Stomach (tissue), 8 donors: ENCODE measurements at regions not wholly inside any gene's neighbourhood (a gene's known extent, or its start where the extent isn't known, plus 50 kb on each side); places are given as distances from the start of the nearest gene placed in this dataset.

Source experiments
- DNase-seq, 2 donors: peaks; one replicate each; pipeline versions ENCODE4 v3.0.0 to v3.0.0-alpha.2; 2013 to 2019
- H3K27ac ChIP-seq, 5 donors: fragments of 200-600 bp in 4 of 5; sonication (generic) in 4 of 5; one replicate each; pipeline ENCODE4 v1.5.1; 2013 to 2019; ENCODE audit warnings: mild to moderate bottlenecking in 1 of 5, moderate library complexity in 1 of 5
- H3K27me3 ChIP-seq, 3 donors: fragments of 200-600 bp; sonication (generic); one replicate each; pipeline ENCODE4 v1.5.1; 2017 to 2019; ENCODE audit warnings: mixed run types in 1 of 3
- H3K36me3 ChIP-seq, 4 donors: fragments of 200-600 bp; sonication (generic); 1 replicate in 3 of 4; 2 replicates in 1 of 4; pipeline ENCODE4 v1.5.1; 2016 to 2019
- H3K4me1 ChIP-seq, 4 donors: fragments of 200-600 bp; sonication (generic); one replicate each; pipeline ENCODE4 v1.5.1; 2016 to 2019
- H3K4me3 ChIP-seq, 4 donors: fragments of 200-600 bp; sonication (generic) in 3 of 4; one replicate each; pipeline ENCODE4 v1.5.1; 2016 to 2019; ENCODE audit warnings: mild to moderate bottlenecking in 1 of 4
- H3K9me3 ChIP-seq, 4 donors: fragments of 200-600 bp; sonication (generic); one replicate each; pipeline ENCODE4 v1.5.1; 2016 to 2019
- EP300 ChIP-seq: sonication (generic); formaldehyde crosslinking; IDR thresholded peaks from one replicate; pipeline ENCODE4 v1.6.1; 2017; ENCODE audit warnings: antibody characterized with exemption
- POLR2A ChIP-seq, 4 donors: fragments of 450-650 bp; IDR thresholded peaks; one replicate each; pipeline ENCODE4 v1.6.1; 2016; ENCODE audit warnings: antibody characterized with exemption in 4 of 4, control low read depth in 2 of 4, mild to moderate bottlenecking in 1 of 4, moderate library complexity in 1 of 4
- POLR2AphosphoS5 ChIP-seq, 3 donors: sonication (generic); formaldehyde crosslinking; IDR thresholded peaks; one replicate each; pipeline ENCODE4 v1.6.1; 2016; ENCODE audit warnings: antibody characterized with exemption in 3 of 3
- WGBS, 5 donors: extraction: QIAGEN DNeasy Blood & Tissue Kit in 3 of 5; methylation state at CpG; one replicate each; pipeline versions ENCODE4 v1.1.5 to v1.1.7; 2013 to 2018; 5-methylcytosine and 5-hydroxymethylcytosine counted together
- intact Hi-C: fragments of 100-400 bp; cut with DNase I; formaldehyde crosslinking; loops from one replicate; pipeline ENCODE4 v1.15.1; 2023; ENCODE audit warnings: low total_unique reads
- TF ChIP-seq, protein P1 (sequence below), 7 experiments: fragments of 450-650 bp in 4 of 7; fragments of 200-600 bp in 3 of 7; sonication (generic) in 3 of 7; IDR thresholded peaks; one replicate each; pipeline ENCODE4 v1.5.1; 2016 to 2019; ENCODE audit warnings: antibody characterized with exemption in 7 of 7, control low read depth in 2 of 7, mild to moderate bottlenecking in 1 of 7
- donor health status: healthy with polysubstance abuse.
- donor health status: Bipolar disorder and iron deficiency.
- donor health status: healthy.

DNA sequence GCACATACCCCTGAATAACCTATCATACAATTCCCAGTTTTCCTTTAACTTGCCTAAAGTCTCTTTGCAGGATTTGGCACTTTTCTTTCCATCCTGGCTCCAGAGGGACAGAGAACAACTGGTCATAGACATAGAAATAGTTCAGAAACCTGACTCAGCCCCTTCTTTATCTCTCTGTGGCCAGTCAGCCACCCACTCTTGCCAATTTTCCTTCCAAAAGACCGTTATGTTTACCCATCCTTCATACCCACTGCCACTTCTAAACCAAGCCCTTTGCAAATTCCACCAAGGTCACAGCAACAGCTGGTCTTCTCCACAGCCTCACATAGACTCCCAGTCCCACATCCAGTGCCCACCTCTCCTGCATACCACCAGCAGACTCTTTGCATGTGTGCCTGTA, 127.2 kb upstream of the FGGY start:
- TF ChIP-seq EP300 (no peak), POLR2A (IDR thresholded peaks at IDR 0.05) (no peak), POLR2AphosphoS5 (IDR thresholded peaks at IDR 0.05) (no peak)
- TF ChIP-seq, protein P1, sequence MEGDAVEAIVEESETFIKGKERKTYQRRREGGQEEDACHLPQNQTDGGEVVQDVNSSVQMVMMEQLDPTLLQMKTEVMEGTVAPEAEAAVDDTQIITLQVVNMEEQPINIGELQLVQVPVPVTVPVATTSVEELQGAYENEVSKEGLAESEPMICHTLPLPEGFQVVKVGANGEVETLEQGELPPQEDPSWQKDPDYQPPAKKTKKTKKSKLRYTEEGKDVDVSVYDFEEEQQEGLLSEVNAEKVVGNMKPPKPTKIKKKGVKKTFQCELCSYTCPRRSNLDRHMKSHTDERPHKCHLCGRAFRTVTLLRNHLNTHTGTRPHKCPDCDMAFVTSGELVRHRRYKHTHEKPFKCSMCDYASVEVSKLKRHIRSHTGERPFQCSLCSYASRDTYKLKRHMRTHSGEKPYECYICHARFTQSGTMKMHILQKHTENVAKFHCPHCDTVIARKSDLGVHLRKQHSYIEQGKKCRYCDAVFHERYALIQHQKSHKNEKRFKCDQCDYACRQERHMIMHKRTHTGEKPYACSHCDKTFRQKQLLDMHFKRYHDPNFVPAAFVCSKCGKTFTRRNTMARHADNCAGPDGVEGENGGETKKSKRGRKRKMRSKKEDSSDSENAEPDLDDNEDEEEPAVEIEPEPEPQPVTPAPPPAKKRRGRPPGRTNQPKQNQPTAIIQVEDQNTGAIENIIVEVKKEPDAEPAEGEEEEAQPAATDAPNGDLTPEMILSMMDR (IDR thresholded peaks at IDR 0.05): no peak
- no peaks in the 10 kb centered on the region for H3K9me3 ChIP-seq
- no peaks in the 10 kb centered on the region for H3K4me1 ChIP-seq
- intact Hi-C loops: no loop called here
- H3K27me3 ChIP-seq: no peaks in the 10 kb centered on the region
- no peak overlapping the region for H3K27ac ChIP-seq
- no peaks in the 10 kb centered on the region for H3K36me3 ChIP-seq
- no peak overlapping the region for H3K4me3 ChIP-seq
- DNase-seq: no peak
- WGBS, 5 donors: 22 to 48% (median 41%) methylated on average over 1 of the region's 1 CpG

DNA sequence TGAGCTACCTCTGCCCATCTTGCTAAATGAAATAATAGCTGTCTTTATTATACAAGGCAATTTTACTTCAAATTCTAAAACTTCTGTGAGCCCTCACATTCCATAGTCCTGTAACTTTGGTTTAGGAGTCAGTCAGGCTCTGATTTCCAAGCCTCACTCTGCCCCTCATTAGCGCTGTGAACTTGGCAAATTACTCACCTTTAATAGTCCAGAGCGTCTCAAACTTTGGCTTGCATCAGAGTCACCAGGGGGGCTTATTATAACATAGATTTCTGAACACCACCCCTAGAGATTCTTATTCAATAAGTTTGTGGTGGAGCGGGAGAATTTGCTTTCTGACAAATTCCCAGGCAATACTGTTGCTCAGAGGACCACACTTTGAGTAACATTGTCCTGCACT, 126.2 kb upstream of the FGGY start:
- no peak overlapping the region for H3K27ac ChIP-seq
- 90 to 97% (median 94%) methylated on average over 3 of the region's 3 CpGs for WGBS, 5 donors
- H3K4me3 ChIP-seq: no peak overlapping the region
- intact Hi-C loops: no loop called here
- H3K27me3 ChIP-seq: no peaks in the 10 kb centered on the region
- TF ChIP-seq POLR2AphosphoS5 (IDR thresholded peaks at IDR 0.05) (no peak), POLR2A (IDR thresholded peaks at IDR 0.05) (no peak), EP300 (no peak)
- TF ChIP-seq, protein P1 (IDR thresholded peaks at IDR 0.05): no peak
- H3K36me3 ChIP-seq: no peaks in the 10 kb centered on the region
- H3K9me3 ChIP-seq: no peaks in the 10 kb centered on the region
- DNase-seq: no peak
- H3K4me1 ChIP-seq: no peaks in the 10 kb centered on the region

DNA sequence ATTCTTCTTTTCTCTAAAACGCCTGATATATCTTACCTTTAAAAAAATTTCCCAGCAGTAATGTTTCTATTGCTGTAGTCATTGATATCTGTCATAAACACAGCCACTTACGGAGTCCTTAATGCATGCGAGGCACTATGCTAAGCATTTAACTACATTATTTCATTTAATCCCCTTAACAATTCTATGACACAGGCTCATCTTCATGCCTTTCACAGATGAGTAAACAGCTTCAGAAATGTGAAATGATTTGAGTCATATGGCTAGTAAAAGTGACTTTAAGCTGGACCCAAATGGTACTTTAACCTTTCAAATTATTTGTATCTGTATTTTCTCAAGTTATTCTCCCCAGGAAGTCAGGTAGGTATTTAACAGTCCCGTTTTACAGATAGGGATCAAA, 125.1 kb upstream of the FGGY start:
- TF ChIP-seq POLR2AphosphoS5 (IDR thresholded peaks at IDR 0.05) (no peak), EP300 (no peak), POLR2A (IDR thresholded peaks at IDR 0.05) (no peak)
- TF ChIP-seq, protein P1 (IDR thresholded peaks at IDR 0.05): no peak
- no peak for DNase-seq
- no peaks in the 10 kb centered on the region for H3K36me3 ChIP-seq
- H3K9me3 ChIP-seq: no peaks in the 10 kb centered on the region
- H3K4me3 ChIP-seq: no peak overlapping the region
- WGBS, 5 donors: 80 to 88% (median 84%) methylated on average over 4 of the region's 4 CpGs
- intact Hi-C loops: no loop called here
- H3K4me1 ChIP-seq: no peaks in the 10 kb centered on the region
- no peaks in the 10 kb centered on the region for H3K27me3 ChIP-seq
- H3K27ac ChIP-seq: no peak overlapping the region

DNA sequence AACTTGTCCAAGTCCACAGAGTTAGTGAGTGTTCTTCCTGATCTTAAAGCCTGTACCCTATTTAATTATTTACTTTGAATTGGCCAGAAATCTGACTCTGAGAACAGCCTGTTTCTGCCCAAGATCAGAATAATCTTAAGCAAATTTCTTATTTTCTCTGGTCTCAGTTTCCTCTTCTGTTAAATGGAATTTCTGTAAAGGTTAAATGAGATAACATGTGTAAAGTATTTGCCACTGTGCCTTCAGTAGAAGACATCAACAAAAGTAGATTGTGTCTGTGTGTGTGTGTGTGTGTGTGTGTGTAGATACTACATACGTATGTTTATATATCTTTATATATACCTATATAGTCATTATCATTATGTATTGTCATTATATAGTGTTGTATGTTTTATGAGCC, 124.2 kb upstream of the FGGY start:
- intact Hi-C loops: no loop called here
- H3K27me3 ChIP-seq: no peaks in the 10 kb centered on the region
- H3K9me3 ChIP-seq: no peaks in the 10 kb centered on the region
- TF ChIP-seq, protein P1 (IDR thresholded peaks at IDR 0.05): no peak
- TF ChIP-seq POLR2A (IDR thresholded peaks at IDR 0.05) (no peak), EP300 (no peak), POLR2AphosphoS5 (IDR thresholded peaks at IDR 0.05) (no peak)
- no peaks in the 10 kb centered on the region for H3K36me3 ChIP-seq
- no peak overlapping the region for H3K4me3 ChIP-seq
- H3K27ac ChIP-seq: no peak overlapping the region
- 62 to 88% (median 73%) methylated on average over 1 of the region's 1 CpG for WGBS, 5 donors
- H3K4me1 ChIP-seq: no peaks in the 10 kb centered on the region
- DNase-seq: no peak
